GM12878 (cell line): ENCODE measurements at regions not wholly inside any gene's neighbourhood (a gene's known extent, or its start where the extent isn't known, plus 50 kb on each side); places are given as distances from the start of the nearest gene placed in this dataset.

ENCODE experiments used
- ATAC-seq: fragments of 200-7000 bp; cut with Tn5 transposase; 3 replicates; pipeline ENCODE4 v1.9.1; 2020; ENCODE audit warnings: mild to moderate bottlenecking, moderate library complexity
- BruUV-seq: library from RNA; stranded (reverse); fragments of 400-500 nt; replicated peaks from 2 replicates; lab custom pipeline; 2021; lab: Mats Ljungman, UMichigan
- CTCF ChIA-PET: fragments of 300-600 bp; sonication (Branson Sonifier 250); formaldehyde crosslinking; extraction: SDS; loops from one replicate; lab custom pipeline; 2021; ENCODE audit warnings: inconsistent platforms; lab: Yijun Ruan, JAX
- POLR2A ChIA-PET: fragments of 350-600 bp; formaldehyde crosslinking; extraction: SDS; loops from one replicate; lab custom pipeline; 2021; ENCODE audit warnings: inconsistent platforms; lab: Charles Lee
- RAD21 ChIA-PET: fragments of 300-600 bp; sonication (Branson Sonifier 250); formaldehyde crosslinking; loops from one replicate; lab custom pipeline; 2023; ENCODE audit warnings: antibody characterized with exemption; ENCODE audit not compliant: unreplicated experiment; lab: Charles Lee
- SMC1A ChIA-PET: fragments of 300-600 bp; sonication (Branson Sonifier 250); formaldehyde crosslinking; loops from one replicate; lab custom pipeline; 2023; ENCODE audit not compliant: unreplicated experiment, uncharacterized antibody; lab: Charles Lee
- DNase-seq: peaks from one replicate; pipeline ENCODE4 v3.0.0-alpha.2; 2011; ENCODE audit warnings: low read depth, low spot score
- FAIRE-seq: peaks from 3 replicates; lab custom pipeline; 2011; peaks lifted over from hg19 to GRCh38; lab: Jason Lieb, UNC
- H2AFZ ChIP-seq: 2 replicates; pipeline ENCODE4 v1.6.0; 2011; ENCODE audit warnings: low read depth, low read length, control low read depth; ENCODE audit not compliant: control insufficient read depth
- H3K27ac ChIP-seq: 2 replicates; pipeline ENCODE4 v1.5.1; 2011; ENCODE audit warnings: control low read depth; ENCODE audit not compliant: control insufficient read depth, insufficient read depth
- H3K27me3 ChIP-seq, 2 experiments: replicated peaks in 1 of 2; 2 replicates each; pipeline versions ENCODE4 v1.6.0 to v1.6.1; 2011; ENCODE audit warnings: low read length in 1 of 2; ENCODE audit not compliant: control insufficient read depth in 2 of 2, insufficient read depth in 2 of 2
- H3K36me3 ChIP-seq, 2 experiments: 2 replicates each; pipeline ENCODE4 v1.5.1; 2011; ENCODE audit warnings: low read length in 1 of 2; ENCODE audit not compliant: control insufficient read depth in 2 of 2, insufficient read depth in 2 of 2
- H3K4me1 ChIP-seq: 2 replicates; pipeline ENCODE4 v1.6.1; 2011; ENCODE audit warnings: mild to moderate bottlenecking, low read length, moderate library complexity, mixed read lengths; ENCODE audit not compliant: control insufficient read depth, insufficient read depth
- H3K4me2 ChIP-seq: 2 replicates; pipeline ENCODE4 v1.6.0; 2011; ENCODE audit warnings: control low read depth; ENCODE audit not compliant: control insufficient read depth, insufficient read depth
- H3K4me3 ChIP-seq: fragments of 200-600 bp; sonication (generic); 2 replicates; pipeline ENCODE4 v1.5.1; 2016
- H3K79me2 ChIP-seq: 2 replicates; pipeline ENCODE4 v1.6.0; 2011; ENCODE audit warnings: low read length; ENCODE audit not compliant: control insufficient read depth, insufficient read depth
- H3K9ac ChIP-seq: 2 replicates; pipeline ENCODE4 v1.8.0; 2011; ENCODE audit warnings: low read length, control low read depth, mixed read lengths; ENCODE audit not compliant: control insufficient read depth, insufficient read depth
- H3K9me3 ChIP-seq: replicated peaks from 3 replicates; pipeline ENCODE4 v1.5.1; 2011; ENCODE audit warnings: mild to moderate bottlenecking, low read length; ENCODE audit not compliant: control insufficient read depth, insufficient read depth
- H4K20me1 ChIP-seq: 2 replicates; pipeline ENCODE4 v1.6.0; 2011; ENCODE audit not compliant: control insufficient read depth, insufficient read depth
- BRCA1 ChIP-seq: IDR thresholded peaks from 2 replicates; pipeline ENCODE4 v1.6.1; 2011; ENCODE audit warnings: low read depth, low read length, improper control_type of control experiment
- CHD4 ChIP-seq: fragments of 200-600 bp; sonication (generic); IDR thresholded peaks from 2 replicates; pipeline ENCODE4 v1.6.1; 2016; ENCODE audit warnings: mild to moderate bottlenecking
- HCFC1 ChIP-seq: fragments of 150-350 bp; IDR thresholded peaks from 2 replicates; pipeline ENCODE4 v1.6.1; 2014; ENCODE audit warnings: low read length
- JUNB ChIP-seq: IDR thresholded peaks from 2 replicates; pipeline ENCODE4 v1.6.1; 2016; ENCODE audit warnings: antibody characterized with exemption, mild to moderate bottlenecking
- SIN3A ChIP-seq: IDR thresholded peaks from 2 replicates; pipeline ENCODE4 v1.6.1; 2012; ENCODE audit warnings: low read depth, low read length, improper control_type of control experiment
- YBX1 ChIP-seq: fragments of 450-650 bp; IDR thresholded peaks from 2 replicates; pipeline ENCODE4 v1.6.1; 2016; ENCODE audit warnings: antibody characterized with exemption
- WGBS: methylation state at CpG from one replicate; pipeline ENCODE4 v1.1.6; 2016; ENCODE audit warnings: low lambda C conversion rate; ENCODE audit not compliant: insufficient replicate concordance, insufficient coverage; ENCODE audit errors: missing lambda C conversion rate; 5-methylcytosine and 5-hydroxymethylcytosine counted together
- in situ Hi-C: fragments of 300-500 bp; cut with MboI; formaldehyde crosslinking; loops from 9 replicates; pipeline ENCODE4 v1.14.3; 2018; ENCODE audit warnings: mixed read lengths
- intact Hi-C: fragments of 100-400 bp; cut with micrococcal nuclease; formaldehyde crosslinking; loops from one replicate; pipeline ENCODE4 v1.14.2; 2022; ENCODE audit not compliant: unreplicated experiment

- ATAC-seq = no peak
- no peak overlapping the region for H3K4me2 ChIP-seq
- no peak overlapping the region for H3K9ac ChIP-seq
- FAIRE-seq = no peak
- TF ChIP-seq SIN3A (no peak), BRCA1 (no peak), YBX1 (no peak), CHD4 (no peak), HCFC1 (no peak), JUNB (no peak)
- ChIA-PET RAD21 (interaction anchor here (2.0 to 2.9 kb wide), 3 partner anchors 265 to 310 kb away, joined by 6 to 21 read pairs (median 11); no protein-coding TSS in a partner anchor), CTCF (interaction anchor here (0.7 to 4.7 kb wide), 9 partner anchors 9 to 995 kb away, joined by 3 to 55 read pairs (median 10); no protein-coding TSS in a partner anchor), SMC1A (interaction anchor here (0.6 to 2.5 kb wide), 9 partner anchors 55 to 1392 kb away, joined by 3 to 23 read pairs (median 6); no protein-coding TSS in a partner anchor), POLR2A (no interaction called here)
- no peaks in the 10 kb centered on the region for H3K36me3 ChIP-seq
- H3K27ac ChIP-seq = no peak overlapping the region
- H4K20me1 ChIP-seq = no peaks in the 10 kb centered on the region
- in situ Hi-C loops (loop anchor here (10.0 kb wide), 1 partner anchor 434 kb away; no protein-coding TSS in a partner anchor), intact Hi-C loops (loop anchor here (5.0 to 10.0 kb wide), 3 partner anchors 418 to 1114 kb away; partner anchors contain the start of gene CAMK2D)
- H3K4me3 ChIP-seq = no peak overlapping the region
- no peaks in the 10 kb centered on the region for H3K9me3 ChIP-seq
- no peaks in the 10 kb centered on the region for H3K79me2 ChIP-seq
- 31% methylated on average over 8 of the region's 9 CpGs for WGBS
- H3K27me3 ChIP-seq = no peaks in the 10 kb centered on the region
- H3K4me1 ChIP-seq = no peaks in the 10 kb centered on the region
- no peak overlapping the region for H2AFZ ChIP-seq
- BruUV-seq = no TSS peak
- no peak for DNase-seq
These were observed 209.4 kb upstream of the UGT8 start for GRCh38 chr4:114389070-114389685.
